ENCODE measurements at regions not wholly inside any gene's neighbourhood (a gene's known extent, or its start where the extent isn't known, plus 50 kb on each side); places are given as distances from the start of the nearest gene placed in this dataset.

- FAIRE-seq (no peak), ATAC-seq (no peak), DNase-seq (ENCODE audit: low read depth in 1 of 2, low spot score in 1 of 2) (no peak)
- no peak for TF ChIP-seq CEBPB (IDR thresholded peaks at IDR 0.05)
- TF ChIP-seq ELK1 (IDR thresholded peaks at IDR 0.05; ENCODE audit: low read depth, low read length) = no peak
- no peak for TF ChIP-seq SMC3 (IDR thresholded peaks at IDR 0.05)
- no peak for TF ChIP-seq PBX3 (IDR thresholded peaks at IDR 0.05)
- TF ChIP-seq RAD21 (conservative IDR thresholded peaks at IDR 0.05 in 1 of 2, IDR thresholded peaks at IDR 0.05 in 1 of 2) = no peak
- TF ChIP-seq SREBF2 (IDR thresholded peaks at IDR 0.05) = no peak
- Histone ChIP-seq H3K4me3 (no peak overlapping the region), H3K4me2 (no peak overlapping the region), H3K9me3 (0 out of 3 replicates have a peak, but pooled peaks cover 9% of the 10 kb centered on the region), H3K27ac (no peak overlapping the region), H3K4me1 (no peaks in the 10 kb centered on the region)
- 6% methylated on average over 3 of the region's 3 CpGs for whole genome bisulfite sequencing (ENCODE audit: missing lambda C conversion rate)
- POLR2A ChIA-PET = no interaction called here
- CTCF ChIA-PET = no interaction called here
Observed at GRCh38 chr9:11269036-11269435, 656.2 kb upstream of the PTPRD start.

GRCh38 chr9:11275158-11275695, 662.4 kb upstream of the PTPRD start:
- CTCF ChIA-PET = no interaction called here
- H3K4me1 ChIP-seq = no peaks in the 10 kb centered on the region
- no peak for ATAC-seq
- H3K4me2 ChIP-seq = no peak overlapping the region
- POLR2A ChIA-PET = no interaction called here
- DNase-seq (ENCODE audit: low read depth in 1 of 2, low spot score in 1 of 2) = no peak
- no peak for FAIRE-seq
- no peak for TF ChIP-seq NR3C1 (IDR thresholded peaks at IDR 0.05)
- TF ChIP-seq, protein P1, sequence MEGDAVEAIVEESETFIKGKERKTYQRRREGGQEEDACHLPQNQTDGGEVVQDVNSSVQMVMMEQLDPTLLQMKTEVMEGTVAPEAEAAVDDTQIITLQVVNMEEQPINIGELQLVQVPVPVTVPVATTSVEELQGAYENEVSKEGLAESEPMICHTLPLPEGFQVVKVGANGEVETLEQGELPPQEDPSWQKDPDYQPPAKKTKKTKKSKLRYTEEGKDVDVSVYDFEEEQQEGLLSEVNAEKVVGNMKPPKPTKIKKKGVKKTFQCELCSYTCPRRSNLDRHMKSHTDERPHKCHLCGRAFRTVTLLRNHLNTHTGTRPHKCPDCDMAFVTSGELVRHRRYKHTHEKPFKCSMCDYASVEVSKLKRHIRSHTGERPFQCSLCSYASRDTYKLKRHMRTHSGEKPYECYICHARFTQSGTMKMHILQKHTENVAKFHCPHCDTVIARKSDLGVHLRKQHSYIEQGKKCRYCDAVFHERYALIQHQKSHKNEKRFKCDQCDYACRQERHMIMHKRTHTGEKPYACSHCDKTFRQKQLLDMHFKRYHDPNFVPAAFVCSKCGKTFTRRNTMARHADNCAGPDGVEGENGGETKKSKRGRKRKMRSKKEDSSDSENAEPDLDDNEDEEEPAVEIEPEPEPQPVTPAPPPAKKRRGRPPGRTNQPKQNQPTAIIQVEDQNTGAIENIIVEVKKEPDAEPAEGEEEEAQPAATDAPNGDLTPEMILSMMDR (IDR thresholded peaks at IDR 0.05) = no peak
- no peak for TF ChIP-seq PBX3 (IDR thresholded peaks at IDR 0.05)
- TF ChIP-seq JUN (IDR thresholded peaks at IDR 0.05) = no peak
- no peak for TF ChIP-seq RAD21 (conservative IDR thresholded peaks at IDR 0.05 in 1 of 2, IDR thresholded peaks at IDR 0.05 in 1 of 2)
- TF ChIP-seq, protein P2, sequence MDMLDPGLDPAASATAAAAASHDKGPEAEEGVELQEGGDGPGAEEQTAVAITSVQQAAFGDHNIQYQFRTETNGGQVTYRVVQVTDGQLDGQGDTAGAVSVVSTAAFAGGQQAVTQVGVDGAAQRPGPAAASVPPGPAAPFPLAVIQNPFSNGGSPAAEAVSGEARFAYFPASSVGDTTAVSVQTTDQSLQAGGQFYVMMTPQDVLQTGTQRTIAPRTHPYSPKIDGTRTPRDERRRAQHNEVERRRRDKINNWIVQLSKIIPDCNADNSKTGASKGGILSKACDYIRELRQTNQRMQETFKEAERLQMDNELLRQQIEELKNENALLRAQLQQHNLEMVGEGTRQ (IDR thresholded peaks at IDR 0.05) = no peak
- TF ChIP-seq KDM5A (IDR thresholded peaks at IDR 0.05) = no peak
- TF ChIP-seq BHLHE40 (IDR thresholded peaks at IDR 0.05; ENCODE audit: low read depth, low read length) = no peak
- TF ChIP-seq EP300 (IDR thresholded peaks at IDR 0.05) = no peak
- no peak for TF ChIP-seq PHF8 (IDR thresholded peaks at IDR 0.05; ENCODE audit: borderline replicate concordance, low read depth)
- TF ChIP-seq, protein P3, sequence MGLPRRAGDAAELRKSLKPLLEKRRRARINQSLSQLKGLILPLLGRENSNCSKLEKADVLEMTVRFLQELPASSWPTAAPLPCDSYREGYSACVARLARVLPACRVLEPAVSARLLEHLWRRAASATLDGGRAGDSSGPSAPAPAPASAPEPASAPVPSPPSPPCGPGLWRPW (IDR thresholded peaks at IDR 0.05) = no peak
- TF ChIP-seq CEBPB (IDR thresholded peaks at IDR 0.05) = no peak
- no peak for TF ChIP-seq GATA3 (IDR thresholded peaks at IDR 0.05; ENCODE audit: borderline replicate concordance)
- TF ChIP-seq POLR2A (IDR thresholded peaks at IDR 0.05; ENCODE audit: low read length) = no peak
- TF ChIP-seq EHMT2 (IDR thresholded peaks at IDR 0.05; ENCODE audit: low read depth) = no peak
- no peak overlapping the region for H3K27ac ChIP-seq
- no peaks in the 10 kb centered on the region for H3K9me3 ChIP-seq
- no peak overlapping the region for H3K4me3 ChIP-seq
- WGBS (ENCODE audit: missing lambda C conversion rate) = 9% methylated on average over 11 of the region's 11 CpGs

Measured in A549 (cell line).